CD14-positive monocyte (primary cell): ENCODE measurements at regions not wholly inside any gene's neighbourhood (a gene's known extent, or its start where the extent isn't known, plus 50 kb on each side); places are given as distances from the start of the nearest gene placed in this dataset.
A peak's percentile ranks its signal among the peaks of the same experiment; 100 is the strongest.

ENCODE experiments used
- DNase-seq, 3 donors: peaks; one replicate each; pipeline ENCODE4 v3.0.0-alpha.2; 2011 to 2022
- H2AFZ ChIP-seq: 2 replicates; pipeline ENCODE4 v1.6.0; 2012; ENCODE audit warnings: mild to moderate bottlenecking, low read depth, low read length, inconsistent platforms; ENCODE audit not compliant: insufficient read depth, poor library complexity, severe bottlenecking
- H3K27ac ChIP-seq, 2 donors: 1 replicate in 1 of 2; 2 replicates in 1 of 2; pipeline ENCODE4 v1.5.1; 2012 to 2013; ENCODE audit warnings: low read length in 2 of 2, control low read depth in 1 of 2, inconsistent platforms in 1 of 2, low read depth in 1 of 2, mild to moderate bottlenecking in 1 of 2
- H3K27me3 ChIP-seq, 2 donors: one replicate each; pipeline versions ENCODE4 v1.6.0 to v1.6.1; 2011 to 2013; ENCODE audit warnings: low read length in 2 of 2; ENCODE audit not compliant: control insufficient read depth in 2 of 2, insufficient read depth in 2 of 2
- H3K36me3 ChIP-seq, 2 donors: replicated peaks in 1 of 2; 1 replicate in 1 of 2; 2 replicates in 1 of 2; pipeline versions ENCODE4 v1.5.1 to v1.6.1; 2012 to 2013; ENCODE audit warnings: low read length in 2 of 2, control low read depth in 1 of 2, inconsistent platforms in 1 of 2, mild to moderate bottlenecking in 1 of 2; ENCODE audit not compliant: insufficient read depth in 2 of 2, control insufficient read depth in 1 of 2
- H3K4me1 ChIP-seq, 2 donors: 1 replicate in 1 of 2; 2 replicates in 1 of 2; pipeline versions ENCODE4 v1.5.1 to v1.6.1; 2012 to 2013; ENCODE audit warnings: low read length in 2 of 2, control low read depth in 1 of 2, inconsistent platforms in 1 of 2, mild to moderate bottlenecking in 1 of 2, moderate library complexity in 1 of 2; ENCODE audit not compliant: insufficient read depth in 2 of 2, control insufficient read depth in 1 of 2
- H3K4me2 ChIP-seq: replicated peaks from 2 replicates; pipeline ENCODE3; 2012; ENCODE audit warnings: low read length, moderate library complexity, mild to moderate bottlenecking; ENCODE audit not compliant: poor library complexity, severe bottlenecking; ENCODE audit errors: extremely low read depth
- H3K4me3 ChIP-seq, 3 experiments: fragments of 200-600 bp in 1 of 3; sonication (generic) in 1 of 3; replicated peaks in 1 of 3; 1 replicate in 2 of 3; 2 replicates in 1 of 3; pipeline ENCODE4 v1.5.1; 2011 to 2013; ENCODE audit warnings: low read length in 3 of 3, mild to moderate bottlenecking in 3 of 3, control low read depth in 2 of 3, low read depth in 2 of 3, inconsistent platforms in 1 of 3, moderate library complexity in 1 of 3
- H3K79me2 ChIP-seq: 2 replicates; pipeline ENCODE4 v1.6.0; 2012; ENCODE audit warnings: mild to moderate bottlenecking, control low read depth, inconsistent platforms, low read length, moderate library complexity; ENCODE audit not compliant: insufficient read depth
- H3K9ac ChIP-seq: 2 replicates; pipeline ENCODE4 v1.6.0; 2017; ENCODE audit warnings: low read length, mild to moderate bottlenecking; ENCODE audit not compliant: insufficient read depth, poor library complexity, severe bottlenecking
- H3K9me3 ChIP-seq, 2 donors: replicated peaks in 1 of 2; 1 replicate in 1 of 2; 2 replicates in 1 of 2; pipeline versions ENCODE4 v1.5.1 to v1.6.1; 2012 to 2013; ENCODE audit warnings: low read length in 2 of 2, control low read depth in 1 of 2; ENCODE audit not compliant: control insufficient read depth in 1 of 2, insufficient read depth in 1 of 2
- H4K20me1 ChIP-seq: 2 replicates; pipeline ENCODE4 v1.6.0; 2012; ENCODE audit warnings: mild to moderate bottlenecking, low read length, control low read depth, moderate library complexity; ENCODE audit not compliant: insufficient read depth
- H3K27ac Mint-ChIP-seq, 7 donors: one replicate each; pipeline ENCODE4 v1.8.0; 2020; ENCODE audit warnings: mild to moderate bottlenecking in 7 of 7, mixed read lengths in 7 of 7, moderate library complexity in 6 of 7, inconsistent platforms in 2 of 7
- H3K27me3 Mint-ChIP-seq, 3 donors: one replicate each; pipeline ENCODE4 v1.8.0; 2021 to 2022; ENCODE audit warnings: low read depth in 3 of 3, mild to moderate bottlenecking in 3 of 3, mixed read lengths in 3 of 3, moderate library complexity in 3 of 3, inconsistent platforms in 1 of 3
- H3K36me3 Mint-ChIP-seq, 2 donors: one replicate each; pipeline ENCODE4 v1.8.0; 2020; ENCODE audit warnings: mixed read lengths in 2 of 2, inconsistent platforms in 1 of 2, mild to moderate bottlenecking in 1 of 2
- H3K4me1 Mint-ChIP-seq: one replicate; pipeline ENCODE4 v1.8.0; 2020; ENCODE audit warnings: mild to moderate bottlenecking, mixed read lengths
- H3K4me3 Mint-ChIP-seq, 2 donors: one replicate each; pipeline ENCODE4 v1.8.0; 2020; ENCODE audit warnings: mild to moderate bottlenecking in 2 of 2, mixed read lengths in 2 of 2, moderate library complexity in 1 of 2
- H3K9me3 Mint-ChIP-seq, 7 donors: one replicate each; pipeline ENCODE4 v1.8.0; 2020 to 2022; ENCODE audit warnings: mixed read lengths in 7 of 7, mild to moderate bottlenecking in 6 of 7, moderate library complexity in 6 of 7, inconsistent platforms in 2 of 7
- WGBS: methylation state at CpG from one replicate; pipeline ENCODE4 v1.1.5; 2013; ENCODE audit warnings: missing lambda C conversion rate; ENCODE audit not compliant: insufficient coverage; 5-methylcytosine and 5-hydroxymethylcytosine counted together
- intact Hi-C, 2 donors: fragments of 100-400 bp; cut with micrococcal nuclease; formaldehyde crosslinking; loops; one replicate each; pipeline versions ENCODE4 v1.15.0 to v1.15.1; 2023
- TF ChIP-seq, protein P1 (sequence below): fragments of 200-600 bp; IDR thresholded peaks from one replicate; pipeline ENCODE4 v1.8.0; 2022; ENCODE audit warnings: antibody characterized with exemption, mild to moderate bottlenecking

DNA sequence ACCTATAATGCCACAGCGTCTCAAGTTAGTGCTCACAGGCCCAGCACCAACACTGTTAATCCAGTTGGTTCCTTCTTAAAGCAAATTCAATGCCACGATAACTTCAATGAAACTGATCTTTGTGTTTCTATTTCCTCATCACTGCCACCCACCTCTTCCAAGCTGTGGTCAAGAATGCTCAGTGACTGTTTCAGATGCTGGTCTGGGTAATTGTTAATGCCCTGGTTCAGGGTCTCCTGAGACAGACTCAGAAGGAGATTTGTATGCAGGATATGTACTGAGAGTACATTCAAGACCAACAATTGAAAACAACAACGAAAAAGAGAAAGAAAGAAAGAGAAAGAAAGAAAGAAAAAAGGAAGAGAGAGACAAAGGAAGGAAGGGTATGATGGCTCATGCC, 505.3 kb downstream of the TLE4 start:
- no peak for DNase-seq
- H2AFZ ChIP-seq: no peak overlapping the region

DNA sequence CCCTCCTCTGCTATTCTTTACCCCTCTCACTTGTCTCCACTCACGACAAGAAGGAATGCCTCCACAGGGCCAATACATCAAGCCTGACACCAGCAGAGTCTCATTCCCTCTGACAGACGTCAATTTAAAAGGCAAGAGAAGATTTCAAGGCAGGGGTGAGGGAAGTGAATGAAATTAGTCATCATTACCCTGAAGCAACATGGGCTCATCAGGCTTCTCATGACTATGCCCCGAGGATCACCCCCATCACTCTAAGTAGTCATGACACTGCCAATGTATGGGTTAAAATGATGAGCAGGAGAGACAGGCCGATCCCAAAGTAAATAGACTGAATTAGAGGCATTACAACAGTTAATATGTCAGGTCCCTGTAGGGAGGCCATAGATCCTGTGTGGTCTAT, 504.4 kb downstream of the TLE4 start:
- whole genome bisulfite sequencing: no CpG with 5 or more reads among the region's 4 CpGs
- H3K9me3 ChIP-seq: peaks cover 0 to 7% of the 10 kb centered on the region in 2 donors
- H3K27me3 Mint-ChIP-seq: no peaks in the 10 kb centered on the region
- no peaks in the 10 kb centered on the region for H3K36me3 ChIP-seq
- no peak for DNase-seq
- no peak overlapping the region for H3K4me3 ChIP-seq
- H3K4me2 ChIP-seq: no peak overlapping the region
- intact Hi-C loops: no loop called here
- H3K4me1 Mint-ChIP-seq: no peaks in the 10 kb centered on the region
- no peak overlapping the region for H3K9ac ChIP-seq
- peak overlapping the region in 1 of 7 donors; percentile 66 for H3K27ac Mint-ChIP-seq
- H3K27ac ChIP-seq: no peak overlapping the region
- no peak overlapping the region for H2AFZ ChIP-seq
- no peaks in the 10 kb centered on the region for H3K27me3 ChIP-seq
- TF ChIP-seq, protein P1, sequence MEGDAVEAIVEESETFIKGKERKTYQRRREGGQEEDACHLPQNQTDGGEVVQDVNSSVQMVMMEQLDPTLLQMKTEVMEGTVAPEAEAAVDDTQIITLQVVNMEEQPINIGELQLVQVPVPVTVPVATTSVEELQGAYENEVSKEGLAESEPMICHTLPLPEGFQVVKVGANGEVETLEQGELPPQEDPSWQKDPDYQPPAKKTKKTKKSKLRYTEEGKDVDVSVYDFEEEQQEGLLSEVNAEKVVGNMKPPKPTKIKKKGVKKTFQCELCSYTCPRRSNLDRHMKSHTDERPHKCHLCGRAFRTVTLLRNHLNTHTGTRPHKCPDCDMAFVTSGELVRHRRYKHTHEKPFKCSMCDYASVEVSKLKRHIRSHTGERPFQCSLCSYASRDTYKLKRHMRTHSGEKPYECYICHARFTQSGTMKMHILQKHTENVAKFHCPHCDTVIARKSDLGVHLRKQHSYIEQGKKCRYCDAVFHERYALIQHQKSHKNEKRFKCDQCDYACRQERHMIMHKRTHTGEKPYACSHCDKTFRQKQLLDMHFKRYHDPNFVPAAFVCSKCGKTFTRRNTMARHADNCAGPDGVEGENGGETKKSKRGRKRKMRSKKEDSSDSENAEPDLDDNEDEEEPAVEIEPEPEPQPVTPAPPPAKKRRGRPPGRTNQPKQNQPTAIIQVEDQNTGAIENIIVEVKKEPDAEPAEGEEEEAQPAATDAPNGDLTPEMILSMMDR: no peak
- H3K79me2 ChIP-seq: no peaks in the 10 kb centered on the region
- H3K9me3 Mint-ChIP-seq: peaks cover 3 to 16% (median 5%) of the 10 kb centered on the region in 7 donors
- no peaks in the 10 kb centered on the region for H4K20me1 ChIP-seq
- no peaks in the 10 kb centered on the region for H3K36me3 Mint-ChIP-seq
- no peak overlapping the region for H3K4me3 Mint-ChIP-seq
- no peaks in the 10 kb centered on the region for H3K4me1 ChIP-seq

More for the DNA sequence above, 505.3 kb downstream of the TLE4 start:
- H3K27ac ChIP-seq: no peak overlapping the region
- H3K27me3 Mint-ChIP-seq: no peaks in the 10 kb centered on the region
- no peaks in the 10 kb centered on the region for H3K79me2 ChIP-seq
- no peaks in the 10 kb centered on the region for H3K4me1 Mint-ChIP-seq
- no peak overlapping the region for H3K9ac ChIP-seq
- WGBS: 93% methylated on average over 1 of the region's 3 CpGs
- H4K20me1 ChIP-seq: no peaks in the 10 kb centered on the region
- peaks cover 0 to 7% of the 10 kb centered on the region in 2 donors for H3K9me3 ChIP-seq
- H3K27ac Mint-ChIP-seq: no peak overlapping the region
- H3K4me1 ChIP-seq: no peaks in the 10 kb centered on the region
- H3K4me2 ChIP-seq: no peak overlapping the region
- no peak overlapping the region for H3K4me3 ChIP-seq
- intact Hi-C loops: no loop called here
- H3K4me3 Mint-ChIP-seq: no peak overlapping the region
- H3K36me3 Mint-ChIP-seq: no peaks in the 10 kb centered on the region
- H3K27me3 ChIP-seq: no peaks in the 10 kb centered on the region
- H3K36me3 ChIP-seq: no peaks in the 10 kb centered on the region
- TF ChIP-seq, protein P1: no peak
- peaks cover 4 to 19% (median 6%) of the 10 kb centered on the region in 7 donors for H3K9me3 Mint-ChIP-seq
